HEK293 (cell line): ENCODE measurements at regions not wholly inside any gene's neighbourhood (a gene's known extent, or its start where the extent isn't known, plus 50 kb on each side); places are given as distances from the start of the nearest gene placed in this dataset.

Source experiments
- CTCF ChIA-PET: fragments of 350-600 bp; formaldehyde crosslinking; extraction: SDS; loops from one replicate; lab custom pipeline; 2021; ENCODE audit warnings: antibody characterized with exemption; lab: Yijun Ruan, JAX
- POLR2A ChIA-PET: fragments of 300-600 bp; formaldehyde crosslinking; extraction: SDS; loops from one replicate; lab custom pipeline; 2020; ENCODE audit warnings: antibody characterized with exemption, inconsistent platforms; lab: Yijun Ruan, JAX
- H3K27ac ChIP-seq: fragments of 200-500 bp; sonication (Bioruptor generic); 2 replicates; pipeline ENCODE4 v1.5.1; 2014; ENCODE audit warnings: low read depth, low read length, control low read depth, inconsistent platforms; ENCODE audit errors: extremely low read depth
- H3K36me3 ChIP-seq, 2 experiments: fragments of 200-500 bp in 1 of 2; sonication (Bioruptor generic) in 1 of 2; 1 replicate in 1 of 2; 2 replicates in 1 of 2; pipeline ENCODE4 v1.5.1; 2014 to 2017; ENCODE audit warnings: inconsistent platforms in 2 of 2, low read length in 2 of 2; ENCODE audit not compliant: control insufficient read depth in 2 of 2, insufficient read depth in 1 of 2
- H3K4me1 ChIP-seq: fragments of 200-500 bp; sonication (Bioruptor generic); 2 replicates; pipeline ENCODE4 v1.5.1; 2014; ENCODE audit warnings: mild to moderate bottlenecking, low read length, inconsistent platforms; ENCODE audit not compliant: control insufficient read depth, insufficient read depth
- H3K4me3 ChIP-seq: 2 replicates; pipeline ENCODE4 v1.5.1; 2011; ENCODE audit warnings: low read depth, mild to moderate bottlenecking, control low read depth, low read length, moderate library complexity
- H3K9me3 ChIP-seq: fragments of 200-500 bp; sonication (Bioruptor generic); 2 replicates; pipeline ENCODE4 v1.5.1; 2014; ENCODE audit warnings: low read depth, low read length, inconsistent platforms; ENCODE audit not compliant: control insufficient read depth, insufficient read depth
- GLIS1 ChIP-seq: fragments of 450-650 bp; formaldehyde crosslinking; IDR thresholded peaks from 2 replicates; pipeline ENCODE4 v1.5.1; 2016; ENCODE audit warnings: missing biosample characterization, missing genetic modification characterization
- MEIS1 ChIP-seq: sonication (generic); formaldehyde crosslinking; IDR thresholded peaks from 2 replicates; pipeline ENCODE4 v1.8.1; 2022; ENCODE audit warnings: missing genetic modification reagents, mild to moderate bottlenecking, borderline replicate concordance
- PRDM1 ChIP-seq: fragments of 450-650 bp; formaldehyde crosslinking; IDR thresholded peaks from 2 replicates; pipeline ENCODE4; 2016; ENCODE audit warnings: missing biosample characterization, missing genetic modification characterization
- SP3 ChIP-seq: fragments of 450-650 bp; formaldehyde crosslinking; IDR thresholded peaks from 2 replicates; pipeline ENCODE4 v1.5.1; 2016; ENCODE audit warnings: missing biosample characterization, missing genetic modification characterization
- SP7 ChIP-seq: fragments of 450-650 bp; formaldehyde crosslinking; IDR thresholded peaks from 2 replicates; pipeline ENCODE4 v1.5.1; 2016; ENCODE audit warnings: missing biosample characterization, missing genetic modification characterization
- ZBTB1 ChIP-seq: fragments of 450-650 bp; formaldehyde crosslinking; IDR thresholded peaks from 2 replicates; pipeline ENCODE4 v1.5.1; 2016; ENCODE audit warnings: missing biosample characterization, missing genetic modification characterization
- ZBTB8A ChIP-seq: fragments of 450-650 bp; formaldehyde crosslinking; IDR thresholded peaks from 2 replicates; pipeline ENCODE4 v1.5.1; 2016; ENCODE audit warnings: missing biosample characterization, missing genetic modification characterization
- ZNF10 ChIP-seq: fragments of 450-650 bp; formaldehyde crosslinking; IDR thresholded peaks from 2 replicates; pipeline ENCODE4 v1.5.1; 2017; ENCODE audit warnings: missing biosample characterization, missing genetic modification characterization
- ZNF169 ChIP-seq: fragments of 450-650 bp; formaldehyde crosslinking; IDR thresholded peaks from 2 replicates; pipeline ENCODE4 v1.5.1; 2016; ENCODE audit warnings: missing biosample characterization, missing genetic modification characterization
- ZNF211 ChIP-seq: fragments of 450-650 bp; formaldehyde crosslinking; IDR thresholded peaks from 2 replicates; pipeline ENCODE4 v1.5.1; 2016; ENCODE audit warnings: low read depth, missing biosample characterization, missing genetic modification characterization
- ZNF214 ChIP-seq: fragments of 450-650 bp; formaldehyde crosslinking; IDR thresholded peaks from 2 replicates; pipeline ENCODE4 v1.5.1; 2017; ENCODE audit warnings: missing biosample characterization, mild to moderate bottlenecking, missing genetic modification characterization, borderline replicate concordance
- ZNF37A ChIP-seq: fragments of 450-650 bp; IDR thresholded peaks from 2 replicates; pipeline ENCODE4 v1.5.1; 2018; ENCODE audit warnings: missing biosample characterization, missing genetic modification characterization
- ZNF433 ChIP-seq: fragments of 450-650 bp; formaldehyde crosslinking; IDR thresholded peaks from 2 replicates; pipeline ENCODE4 v1.5.1; 2016; ENCODE audit warnings: missing biosample characterization, missing genetic modification characterization, low read depth
- ZNF473 ChIP-seq: fragments of 450-650 bp; formaldehyde crosslinking; IDR thresholded peaks from 2 replicates; pipeline ENCODE4 v1.5.1; 2017; ENCODE audit warnings: missing biosample characterization, missing genetic modification characterization
- ZNF514 ChIP-seq: fragments of 450-650 bp; formaldehyde crosslinking; IDR thresholded peaks from 2 replicates; pipeline ENCODE4 v1.5.1; 2016; ENCODE audit warnings: missing biosample characterization, missing genetic modification characterization
- ZNF549 ChIP-seq: fragments of 450-650 bp; IDR thresholded peaks from 2 replicates; pipeline ENCODE4 v1.5.1; 2018; ENCODE audit warnings: missing biosample characterization, missing genetic modification characterization, mild to moderate bottlenecking, inconsistent platforms, moderate library complexity
- ZNF610 ChIP-seq: fragments of 450-650 bp; formaldehyde crosslinking; IDR thresholded peaks from 2 replicates; pipeline ENCODE4 v1.5.1; 2016; ENCODE audit warnings: missing biosample characterization, missing genetic modification characterization, borderline replicate concordance
- ZNF626 ChIP-seq: fragments of 450-650 bp; sonication (Bioruptor Pico); formaldehyde crosslinking; IDR thresholded peaks from 2 replicates; pipeline ENCODE4 v1.5.1; 2018; ENCODE audit warnings: missing biosample characterization, missing genetic modification characterization, inconsistent platforms
- ZNF791 ChIP-seq: fragments of 450-650 bp; formaldehyde crosslinking; IDR thresholded peaks from 2 replicates; pipeline ENCODE4 v1.5.1; 2016; ENCODE audit warnings: missing biosample characterization, missing genetic modification characterization
- ZSCAN30 ChIP-seq: fragments of 450-650 bp; IDR thresholded peaks from 2 replicates; pipeline ENCODE4 v1.5.1; 2018; ENCODE audit warnings: missing biosample characterization, mild to moderate bottlenecking, missing genetic modification characterization, moderate library complexity
- TF ChIP-seq, protein P1 (sequence below): fragments of 450-650 bp; formaldehyde crosslinking; IDR thresholded peaks from 2 replicates; pipeline ENCODE4 v1.5.1; 2017; ENCODE audit warnings: missing biosample characterization, mild to moderate bottlenecking, missing genetic modification characterization, moderate library complexity
- TF ChIP-seq, protein P2 (sequence below): fragments of 450-650 bp; formaldehyde crosslinking; IDR thresholded peaks from 2 replicates; pipeline ENCODE4 v1.5.1; 2016; ENCODE audit warnings: missing biosample characterization, missing genetic modification characterization
- TF ChIP-seq, protein P3 (sequence below): fragments of 450-650 bp; formaldehyde crosslinking; optimal IDR thresholded peaks from 2 replicates; pipeline ENCODE3; 2016; ENCODE audit warnings: missing biosample characterization, mild to moderate bottlenecking, missing genetic modification characterization
- TF ChIP-seq, protein P4 (sequence below): fragments of 450-650 bp; formaldehyde crosslinking; IDR thresholded peaks from 2 replicates; pipeline ENCODE4 v1.5.1; 2017; ENCODE audit warnings: missing biosample characterization, missing genetic modification characterization
- TF ChIP-seq, protein P5 (sequence below): fragments of 450-650 bp; formaldehyde crosslinking; IDR thresholded peaks from 2 replicates; pipeline ENCODE4 v1.5.1; 2016; ENCODE audit warnings: missing biosample characterization, missing genetic modification characterization

DNA sequence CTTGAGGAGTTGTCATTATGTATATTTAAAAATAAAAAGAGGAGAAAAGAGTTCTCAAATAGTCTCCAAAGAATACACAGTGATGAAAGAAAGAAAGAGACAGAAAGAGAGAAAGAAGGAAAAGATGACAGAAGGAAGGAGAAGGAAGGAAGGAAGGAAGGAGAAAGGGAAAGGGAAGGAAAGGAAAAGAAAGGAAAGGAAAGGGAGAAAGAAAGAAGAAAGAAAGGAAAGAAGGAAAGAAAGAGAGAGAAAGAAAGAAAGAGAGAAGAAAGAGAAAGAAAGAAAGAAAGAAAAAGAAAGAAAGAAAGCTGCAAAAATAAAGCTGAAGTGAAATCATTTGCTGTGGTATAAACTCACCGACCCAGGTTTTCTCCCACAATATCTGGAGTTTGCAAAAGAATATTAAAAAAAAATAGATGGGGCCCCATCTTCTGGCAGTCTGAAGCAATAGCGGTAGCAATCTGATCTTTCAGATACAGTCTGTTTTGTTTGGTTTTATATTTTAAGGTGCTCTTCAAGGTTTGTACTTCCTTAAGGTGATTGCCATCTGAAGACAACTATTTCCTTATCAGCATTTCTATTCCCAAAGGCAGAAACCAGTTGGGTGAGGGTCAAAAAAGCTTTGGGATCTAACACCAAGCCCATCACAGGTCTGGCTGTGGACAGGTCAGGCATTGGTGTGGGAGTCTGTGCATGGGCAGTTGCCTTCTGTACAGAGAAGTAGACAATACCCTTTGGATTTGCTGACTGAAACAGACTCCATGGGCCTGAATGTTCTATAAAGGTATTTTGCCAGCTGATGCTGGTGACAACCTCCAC lies 160.4 kb downstream of the CPEB2 start (continued):
- TF ChIP-seq PRDM1 (peak; percentile 95), ZNF626 (no peak), GLIS1 (no peak)

DNA sequence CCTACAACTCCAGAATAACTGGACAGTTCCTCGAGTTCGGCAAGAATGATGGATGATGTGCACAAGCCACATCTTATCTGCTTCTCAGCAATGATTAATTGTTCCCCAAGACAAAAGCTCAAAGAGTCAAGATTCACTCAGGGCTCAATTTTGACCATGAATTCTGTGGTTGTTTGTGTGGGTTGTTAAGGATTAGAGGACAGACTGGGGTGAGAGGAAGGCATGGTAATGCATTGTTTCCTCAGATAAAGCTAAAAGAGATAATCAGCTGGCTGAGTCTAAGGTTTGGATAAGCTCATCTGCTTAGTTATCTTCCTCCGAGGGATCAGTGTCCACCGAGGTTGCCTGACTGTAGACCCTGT lies 161.0 kb downstream of the CPEB2 start:
- TF ChIP-seq SP3 (no peak), ZNF610 (tag by site-specific recombination) (no peak), ZNF211 (tag by site-specific recombination) (no peak), ZSCAN30 (tag by site-specific recombination) (no peak), ZBTB1 (no peak), ZBTB8A (tag by site-specific recombination) (no peak), ZNF169 (tag by site-specific recombination) (no peak), ZNF549 (tag by site-specific recombination) (no peak), ZNF37A (tag by site-specific recombination) (no peak), ZNF433 (tag by site-specific recombination) (no peak), ZNF473 (no peak), ZNF514 (no peak), MEIS1 (CRISPR knock-in tag) (no peak)
- TF ChIP-seq, protein P1, sequence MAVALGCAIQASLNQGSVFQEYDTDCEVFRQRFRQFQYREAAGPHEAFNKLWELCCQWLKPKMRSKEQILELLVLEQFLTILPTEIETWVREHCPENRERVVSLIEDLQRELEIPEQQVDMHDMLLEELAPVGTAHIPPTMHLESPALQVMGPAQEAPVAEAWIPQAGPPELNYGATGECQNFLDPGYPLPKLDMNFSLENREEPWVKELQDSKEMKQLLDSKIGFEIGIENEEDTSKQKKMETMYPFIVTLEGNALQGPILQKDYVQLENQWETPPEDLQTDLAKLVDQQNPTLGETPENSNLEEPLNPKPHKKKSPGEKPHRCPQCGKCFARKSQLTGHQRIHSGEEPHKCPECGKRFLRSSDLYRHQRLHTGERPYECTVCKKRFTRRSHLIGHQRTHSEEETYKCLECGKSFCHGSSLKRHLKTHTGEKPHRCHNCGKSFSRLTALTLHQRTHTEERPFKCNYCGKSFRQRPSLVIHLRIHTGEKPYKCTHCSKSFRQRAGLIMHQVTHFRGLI (tag by site-specific recombination) = no peak
- TF ChIP-seq, protein P2, sequence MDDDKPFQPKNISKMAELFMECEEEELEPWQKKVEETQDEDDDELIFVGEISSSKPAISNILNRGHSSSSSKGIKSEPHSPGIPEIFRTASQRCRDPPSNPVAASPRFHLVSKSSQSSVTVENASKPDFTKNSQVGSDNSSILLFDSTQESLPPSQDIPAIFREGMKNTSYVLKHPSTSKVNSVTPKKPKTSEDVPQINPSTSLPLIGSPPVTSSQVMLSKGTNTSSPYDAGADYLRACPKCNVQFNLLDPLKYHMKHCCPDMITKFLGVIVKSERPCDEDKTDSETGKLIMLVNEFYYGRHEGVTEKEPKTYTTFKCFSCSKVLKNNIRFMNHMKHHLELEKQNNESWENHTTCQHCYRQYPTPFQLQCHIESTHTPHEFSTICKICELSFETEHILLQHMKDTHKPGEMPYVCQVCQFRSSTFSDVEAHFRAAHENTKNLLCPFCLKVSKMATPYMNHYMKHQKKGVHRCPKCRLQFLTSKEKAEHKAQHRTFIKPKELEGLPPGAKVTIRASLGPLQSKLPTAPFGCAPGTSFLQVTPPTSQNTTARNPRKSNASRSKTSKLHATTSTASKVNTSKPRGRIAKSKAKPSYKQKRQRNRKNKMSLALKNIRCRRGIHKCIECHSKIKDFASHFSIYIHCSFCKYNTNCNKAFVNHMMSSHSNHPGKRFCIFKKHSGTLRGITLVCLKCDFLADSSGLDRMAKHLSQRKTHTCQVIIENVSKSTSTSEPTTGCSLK (tag by site-specific recombination) = no peak
- TF ChIP-seq, protein P3, sequence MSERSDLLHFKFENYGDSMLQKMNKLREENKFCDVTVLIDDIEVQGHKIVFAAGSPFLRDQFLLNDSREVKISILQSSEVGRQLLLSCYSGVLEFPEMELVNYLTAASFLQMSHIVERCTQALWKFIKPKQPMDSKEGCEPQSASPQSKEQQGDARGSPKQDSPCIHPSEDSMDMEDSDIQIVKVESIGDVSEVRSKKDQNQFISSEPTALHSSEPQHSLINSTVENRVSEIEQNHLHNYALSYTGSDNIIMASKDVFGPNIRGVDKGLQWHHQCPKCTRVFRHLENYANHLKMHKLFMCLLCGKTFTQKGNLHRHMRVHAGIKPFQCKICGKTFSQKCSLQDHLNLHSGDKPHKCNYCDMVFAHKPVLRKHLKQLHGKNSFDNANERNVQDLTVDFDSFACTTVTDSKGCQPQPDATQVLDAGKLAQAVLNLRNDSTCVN = no peak
- TF ChIP-seq, all 188 proteins: peak for 0
- Histone ChIP-seq H3K4me1 (no peaks in the 10 kb centered on the region), H3K36me3 (no peaks in the 10 kb centered on the region), H3K9me3 (no peaks in the 10 kb centered on the region), H3K4me3 (no peak overlapping the region), H3K27ac (no peak overlapping the region)
- CTCF ChIA-PET = interaction anchor here (0.8 to 1.2 kb wide), 3 partner anchors 18 to 461 kb away, joined by 3 to 4 read pairs (median 4); no protein-coding TSS in a partner anchor
- POLR2A ChIA-PET = no interaction called here

DNA sequence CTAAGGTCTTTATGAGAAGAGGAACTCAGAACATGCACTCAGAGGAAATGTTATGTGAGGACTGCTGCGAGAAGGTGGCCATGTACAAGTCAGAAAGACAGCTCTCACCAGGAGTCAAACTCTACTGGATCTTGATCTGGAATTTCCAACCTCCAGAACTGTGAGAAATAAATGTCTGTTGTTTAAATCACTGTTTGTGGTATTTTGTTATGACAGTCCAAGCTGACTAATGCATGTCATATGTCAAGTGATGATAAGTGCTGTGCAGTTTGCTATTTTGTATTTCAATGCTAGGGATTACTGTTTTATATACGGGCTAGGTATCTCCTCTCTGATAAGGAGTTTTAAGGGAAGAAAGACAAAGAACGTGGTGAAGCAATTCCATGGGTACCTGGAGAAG lies 162.3 kb downstream of the CPEB2 start:
- Histone ChIP-seq H3K36me3 (no peaks in the 10 kb centered on the region), H3K9me3 (no peaks in the 10 kb centered on the region), H3K27ac (no peak overlapping the region), H3K4me3 (no peak overlapping the region), H3K4me1 (no peaks in the 10 kb centered on the region)
- POLR2A ChIA-PET = no interaction called here
- CTCF ChIA-PET = interaction anchor here (0.6 kb wide), 2 partner anchors 128 to 170 kb away, joined by 3 read pairs; no protein-coding TSS in a partner anchor
- TF ChIP-seq, protein P4, sequence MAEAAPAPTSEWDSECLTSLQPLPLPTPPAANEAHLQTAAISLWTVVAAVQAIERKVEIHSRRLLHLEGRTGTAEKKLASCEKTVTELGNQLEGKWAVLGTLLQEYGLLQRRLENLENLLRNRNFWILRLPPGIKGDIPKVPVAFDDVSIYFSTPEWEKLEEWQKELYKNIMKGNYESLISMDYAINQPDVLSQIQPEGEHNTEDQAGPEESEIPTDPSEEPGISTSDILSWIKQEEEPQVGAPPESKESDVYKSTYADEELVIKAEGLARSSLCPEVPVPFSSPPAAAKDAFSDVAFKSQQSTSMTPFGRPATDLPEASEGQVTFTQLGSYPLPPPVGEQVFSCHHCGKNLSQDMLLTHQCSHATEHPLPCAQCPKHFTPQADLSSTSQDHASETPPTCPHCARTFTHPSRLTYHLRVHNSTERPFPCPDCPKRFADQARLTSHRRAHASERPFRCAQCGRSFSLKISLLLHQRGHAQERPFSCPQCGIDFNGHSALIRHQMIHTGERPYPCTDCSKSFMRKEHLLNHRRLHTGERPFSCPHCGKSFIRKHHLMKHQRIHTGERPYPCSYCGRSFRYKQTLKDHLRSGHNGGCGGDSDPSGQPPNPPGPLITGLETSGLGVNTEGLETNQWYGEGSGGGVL (tag by site-specific recombination) = no peak
- TF ChIP-seq SP7 (no peak), ZNF791 (tag by site-specific recombination) (no peak), ZNF214 (tag by site-specific recombination) (no peak), ZNF514 (no peak), ZNF10 (no peak)
- TF ChIP-seq, protein P5, sequence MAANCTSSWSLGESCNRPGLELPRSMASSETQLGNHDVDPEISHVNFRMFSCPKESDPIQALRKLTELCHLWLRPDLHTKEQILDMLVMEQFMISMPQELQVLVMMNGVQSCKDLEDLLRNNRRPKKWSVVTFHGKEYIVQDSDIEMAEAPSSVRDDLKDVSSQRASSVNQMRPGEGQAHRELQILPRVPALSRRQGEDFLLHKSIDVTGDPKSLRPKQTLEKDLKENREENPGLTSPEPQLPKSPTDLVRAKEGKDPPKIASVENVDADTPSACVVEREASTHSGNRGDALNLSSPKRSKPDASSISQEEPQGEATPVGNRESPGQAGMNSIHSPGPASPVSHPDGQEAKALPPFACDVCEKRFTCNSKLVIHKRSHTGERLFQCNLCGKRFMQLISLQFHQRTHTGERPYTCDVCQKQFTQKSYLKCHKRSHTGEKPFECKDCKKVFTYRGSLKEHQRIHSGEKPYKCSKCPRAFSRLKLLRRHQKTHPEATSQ (tag by site-specific recombination) = no peak
